Left ventricle myocardium inferior (tissue), 1 donor: ENCODE measurements at regions not wholly inside any gene's neighbourhood (a gene's known extent, or its start where the extent isn't known, plus 50 kb on each side); places are given as distances from the start of the nearest gene placed in this dataset.
"Not testable (repeated sequence)": the region's sequence is repeated elsewhere in the genome, so short reads cannot be mapped to it uniquely, and the experiment has no call there.

ENCODE experiments used
- DNase-seq: peaks from one replicate; pipeline ENCODE4 v3.0.0-alpha.2; 2020
- H3K27ac ChIP-seq: fragments of 200-600 bp; replicated peaks from 2 replicates; pipeline ENCODE4 v1.8.0; 2021
- H3K27me3 ChIP-seq: fragments of 200-600 bp; 2 replicates; pipeline ENCODE4 v1.8.0; 2021; ENCODE audit warnings: low read depth
- H3K36me3 ChIP-seq: fragments of 200-600 bp; 2 replicates; pipeline ENCODE4 v1.8.0; 2021
- H3K4me1 ChIP-seq: fragments of 200-600 bp; 2 replicates; pipeline ENCODE4 v1.8.0; 2021
- H3K4me3 ChIP-seq: fragments of 200-600 bp; 2 replicates; pipeline ENCODE4 v1.8.0; 2021; ENCODE audit warnings: mild to moderate bottlenecking, moderate library complexity
- H3K9me3 ChIP-seq: fragments of 200-600 bp; replicated peaks from 2 replicates; pipeline ENCODE4 v1.8.0; 2021
- CTCF ChIP-seq: fragments of 200-600 bp; IDR thresholded peaks from 2 replicates; pipeline ENCODE4 v1.8.0; 2021; ENCODE audit warnings: antibody characterized with exemption, mild to moderate bottlenecking, borderline replicate concordance
- intact Hi-C: fragments of 100-400 bp; cut with micrococcal nuclease; formaldehyde crosslinking; loops from one replicate; pipeline ENCODE4 v1.11.0; 2022
- donor health status: DM: no; HTN: yes; CAD: no; lungs with severe emphysema.

- H3K36me3 ChIP-seq: no peaks in the 10 kb centered on the region
- H3K27me3 ChIP-seq: no peaks in the 10 kb centered on the region
- TF ChIP-seq CTCF: no peak
- H3K27ac ChIP-seq: no peak overlapping the region
- intact Hi-C loops: loop anchor here (2.0 kb wide), 1 partner anchor 122 kb away; no protein-coding TSS in a partner anchor
- H3K4me1 ChIP-seq: peaks cover 8% of the 10 kb centered on the region
- no peak for DNase-seq
- no peaks in the 10 kb centered on the region for H3K9me3 ChIP-seq
- no peak overlapping the region for H3K4me3 ChIP-seq
Observed at GRCh38 chr5:99030906-99031440, 102.2 kb upstream of the CHD1 start.

- intact Hi-C loops: no loop called here
- H3K4me1 ChIP-seq: peaks cover 12% of the 10 kb centered on the region
Observed at GRCh38 chr5:99029172-99029571, 100.4 kb upstream of the CHD1 start.

GRCh38 chr5:99028170-99028569 lies 99.4 kb upstream of the CHD1 start:
- H3K4me1 ChIP-seq: peaks cover 11% of the 10 kb centered on the region
- H3K27ac ChIP-seq, H3K4me3 ChIP-seq, H3K36me3 ChIP-seq, H3K9me3 ChIP-seq, H3K27me3 ChIP-seq, intact Hi-C loops, DNase-seq: not testable (repeated sequence)

More at GRCh38 chr5:99029172-99029571, 100.4 kb upstream of the CHD1 start:
- Histone ChIP-seq H3K27ac (no peak overlapping the region), H3K9me3 (no peaks in the 10 kb centered on the region), H3K36me3 (no peaks in the 10 kb centered on the region), H3K27me3 (no peaks in the 10 kb centered on the region), H3K4me3 (no peak overlapping the region)
- DNase-seq: no peak
- TF ChIP-seq CTCF: no peak

- TF ChIP-seq CTCF: no peak
- intact Hi-C loops: no loop called here
- H3K27ac ChIP-seq: no peak overlapping the region
- H3K36me3 ChIP-seq: no peaks in the 10 kb centered on the region
- no peaks in the 10 kb centered on the region for H3K27me3 ChIP-seq
- H3K9me3 ChIP-seq: no peaks in the 10 kb centered on the region
- DNase-seq: no peak
- H3K4me1 ChIP-seq: peaks cover 4% of the 10 kb centered on the region
- H3K4me3 ChIP-seq: no peak overlapping the region
Observed at GRCh38 chr5:99025298-99026045, 96.7 kb upstream of the CHD1 start.

- no peaks in the 10 kb centered on the region for H3K9me3 ChIP-seq
- H3K27me3 ChIP-seq: no peaks in the 10 kb centered on the region
- H3K27ac ChIP-seq: no peak overlapping the region
- intact Hi-C loops: no loop called here
- no peaks in the 10 kb centered on the region for H3K36me3 ChIP-seq
- H3K4me1 ChIP-seq: peaks cover 4% of the 10 kb centered on the region
- no peak for DNase-seq
- TF ChIP-seq CTCF: no peak
- no peak overlapping the region for H3K4me3 ChIP-seq
Observed at GRCh38 chr5:99023330-99023729, 94.5 kb upstream of the CHD1 start.

- no peak overlapping the region for H3K4me3 ChIP-seq
- TF ChIP-seq CTCF: no peak
- no peaks in the 10 kb centered on the region for H3K9me3 ChIP-seq
- DNase-seq: no peak
- intact Hi-C loops: no loop called here
- peaks cover 4% of the 10 kb centered on the region for H3K4me1 ChIP-seq
- no peaks in the 10 kb centered on the region for H3K36me3 ChIP-seq
- H3K27me3 ChIP-seq: no peaks in the 10 kb centered on the region
- no peak overlapping the region for H3K27ac ChIP-seq
Observed at GRCh38 chr5:99022250-99022649, 93.4 kb upstream of the CHD1 start.
